Upper lobe of right lung (tissue), 1 donor: ENCODE measurements at regions not wholly inside any gene's neighbourhood (a gene's known extent, or its start where the extent isn't known, plus 50 kb on each side); places are given as distances from the start of the nearest gene placed in this dataset.
"Not testable (repeated sequence)": the region's sequence is repeated elsewhere in the genome, so short reads cannot be mapped to it uniquely, and the experiment has no call there.

ENCODE experiments used
- ATAC-seq: fragments of 200-7000 bp; cut with Tn5 transposase; one replicate; pipeline ENCODE4 v1.9.1; 2020; ENCODE audit warnings: mild to moderate bottlenecking, moderate library complexity
- DNase-seq: peaks from one replicate; pipeline ENCODE4 v3.0.0-alpha.2; 2020
- H3K27ac ChIP-seq: fragments of 200-600 bp; one replicate; pipeline ENCODE4 v1.8.0; 2022
- H3K27me3 ChIP-seq: fragments of 200-600 bp; one replicate; pipeline ENCODE4 v1.8.0; 2022; ENCODE audit warnings: mild to moderate bottlenecking
- H3K36me3 ChIP-seq: fragments of 200-600 bp; one replicate; pipeline ENCODE4 v1.8.0; 2022
- H3K4me1 ChIP-seq: fragments of 200-600 bp; one replicate; pipeline ENCODE4 v1.8.0; 2022
- H3K4me3 ChIP-seq: fragments of 200-600 bp; one replicate; pipeline ENCODE4 v1.8.0; 2022; ENCODE audit warnings: mild to moderate bottlenecking
- H3K9me3 ChIP-seq: fragments of 200-600 bp; one replicate; pipeline ENCODE4 v1.8.0; 2022
- intact Hi-C: fragments of 100-400 bp; cut with DNase I; formaldehyde crosslinking; loops from one replicate; pipeline ENCODE4 v1.11.0; 2022
- TF ChIP-seq, protein P1 (sequence below): fragments of 200-600 bp; IDR thresholded peaks from one replicate; pipeline ENCODE4 v1.8.0; 2022; ENCODE audit warnings: antibody characterized with exemption
- donor health status: DM: no; HTN: yes; CAD: no; lungs with severe emphysema.

DNA sequence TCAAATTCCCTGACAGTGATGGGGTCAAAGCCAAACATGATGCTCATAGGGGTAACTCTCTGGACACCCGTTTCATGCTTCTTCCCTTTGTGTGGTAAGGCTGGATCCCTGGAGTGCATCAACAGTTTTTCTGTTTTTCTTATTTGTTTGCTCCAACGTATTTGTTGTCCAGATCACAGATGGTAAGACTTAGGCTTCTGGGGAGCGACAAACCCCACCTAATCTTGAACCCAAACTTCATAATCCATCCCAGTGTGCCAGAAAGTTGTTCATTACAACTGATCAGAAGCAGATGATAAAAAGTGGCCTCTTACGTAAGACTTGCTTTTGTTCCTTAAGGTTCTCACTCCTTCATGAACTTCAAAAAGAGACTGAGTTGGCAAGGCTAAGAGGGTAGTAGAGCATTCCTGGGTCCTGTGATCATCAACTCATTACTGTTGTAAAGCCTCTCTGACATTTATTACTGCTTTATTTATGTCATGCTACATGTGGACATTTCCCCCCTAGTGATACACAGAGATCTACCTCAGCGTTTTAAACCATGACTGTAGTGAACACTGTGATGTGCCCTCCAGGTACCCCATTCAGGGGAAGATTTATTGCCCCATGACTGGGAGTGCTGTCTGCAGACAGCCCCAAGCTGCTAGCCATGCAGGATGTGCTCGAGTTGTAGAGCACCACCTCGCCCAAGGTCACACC lies 125.6 kb downstream of the CCDC71L start:
- no peak overlapping the region for H3K4me3 ChIP-seq
- H3K27me3 ChIP-seq = no peaks in the 10 kb centered on the region
- no peak for DNase-seq
- peak; percentile 12 for ATAC-seq
- H3K9me3 ChIP-seq = no peaks in the 10 kb centered on the region
- no peaks in the 10 kb centered on the region for H3K36me3 ChIP-seq
- H3K27ac ChIP-seq = no peak overlapping the region
- H3K4me1 ChIP-seq = no peaks in the 10 kb centered on the region
- intact Hi-C loops = no loop called here
- TF ChIP-seq, protein P1, sequence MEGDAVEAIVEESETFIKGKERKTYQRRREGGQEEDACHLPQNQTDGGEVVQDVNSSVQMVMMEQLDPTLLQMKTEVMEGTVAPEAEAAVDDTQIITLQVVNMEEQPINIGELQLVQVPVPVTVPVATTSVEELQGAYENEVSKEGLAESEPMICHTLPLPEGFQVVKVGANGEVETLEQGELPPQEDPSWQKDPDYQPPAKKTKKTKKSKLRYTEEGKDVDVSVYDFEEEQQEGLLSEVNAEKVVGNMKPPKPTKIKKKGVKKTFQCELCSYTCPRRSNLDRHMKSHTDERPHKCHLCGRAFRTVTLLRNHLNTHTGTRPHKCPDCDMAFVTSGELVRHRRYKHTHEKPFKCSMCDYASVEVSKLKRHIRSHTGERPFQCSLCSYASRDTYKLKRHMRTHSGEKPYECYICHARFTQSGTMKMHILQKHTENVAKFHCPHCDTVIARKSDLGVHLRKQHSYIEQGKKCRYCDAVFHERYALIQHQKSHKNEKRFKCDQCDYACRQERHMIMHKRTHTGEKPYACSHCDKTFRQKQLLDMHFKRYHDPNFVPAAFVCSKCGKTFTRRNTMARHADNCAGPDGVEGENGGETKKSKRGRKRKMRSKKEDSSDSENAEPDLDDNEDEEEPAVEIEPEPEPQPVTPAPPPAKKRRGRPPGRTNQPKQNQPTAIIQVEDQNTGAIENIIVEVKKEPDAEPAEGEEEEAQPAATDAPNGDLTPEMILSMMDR = no peak

DNA sequence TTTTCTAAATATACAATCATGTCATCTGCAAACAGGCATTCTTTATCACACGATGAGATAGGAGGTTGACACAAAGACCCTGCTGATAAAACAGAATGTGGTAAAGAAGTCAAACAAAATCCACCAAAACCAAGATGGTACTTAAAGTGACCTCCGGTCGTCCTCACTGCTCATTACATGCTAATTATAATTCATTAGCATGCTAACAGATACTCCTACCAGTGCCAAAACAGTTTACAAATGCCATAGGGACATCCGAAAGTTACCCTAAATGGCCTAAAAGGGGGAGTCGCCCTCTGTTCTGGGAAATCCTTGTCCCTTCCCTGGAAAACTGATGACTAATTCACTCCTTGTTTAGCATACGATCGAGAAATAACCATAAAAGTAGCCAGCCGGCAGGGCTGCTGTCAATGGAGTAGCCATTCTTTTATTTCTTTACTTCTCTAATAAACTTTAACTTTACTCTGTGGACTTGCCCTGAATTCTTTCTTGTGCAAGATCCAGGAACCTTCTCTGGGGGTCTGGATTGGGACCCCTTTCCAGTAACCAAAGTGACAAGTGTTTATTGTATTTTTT lies 126.6 kb downstream of the CCDC71L start:
- intact Hi-C loops = no loop called here

DNA sequence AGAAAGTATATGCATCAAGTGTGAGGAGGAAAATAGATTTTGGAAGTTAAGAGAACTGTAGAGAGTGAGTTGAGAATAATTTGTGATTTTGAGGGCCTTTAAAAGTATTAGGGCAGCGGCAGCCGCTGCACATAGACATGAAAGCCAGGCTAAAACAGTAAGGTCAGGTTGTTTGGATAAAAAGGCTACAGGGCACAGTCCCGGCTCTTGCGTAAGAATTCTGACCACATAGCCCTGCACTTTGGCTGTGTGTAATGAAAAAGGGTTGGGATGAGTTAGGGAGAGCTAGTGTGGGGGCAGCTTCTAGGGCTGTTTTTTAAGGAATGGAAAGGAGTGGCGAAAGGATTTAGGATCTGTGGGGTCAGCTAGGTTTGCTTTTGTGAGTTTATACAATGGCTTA lies 130.8 kb downstream of the CCDC71L start:
- H3K4me1 ChIP-seq, intact Hi-C loops, H3K36me3 ChIP-seq, H3K27ac ChIP-seq, H3K9me3 ChIP-seq, H3K4me3 ChIP-seq, ATAC-seq, H3K27me3 ChIP-seq, DNase-seq: not testable (repeated sequence)

More for the DNA sequence above, 126.6 kb downstream of the CCDC71L start:
- Histone ChIP-seq H3K27me3 (no peaks in the 10 kb centered on the region), H3K27ac (no peak overlapping the region), H3K36me3 (no peaks in the 10 kb centered on the region), H3K4me1 (no peaks in the 10 kb centered on the region), H3K9me3 (no peaks in the 10 kb centered on the region), H3K4me3 (no peak overlapping the region)
- TF ChIP-seq, protein P1 = no peak
- ATAC-seq (peak; percentile 29), DNase-seq (no peak)

DNA sequence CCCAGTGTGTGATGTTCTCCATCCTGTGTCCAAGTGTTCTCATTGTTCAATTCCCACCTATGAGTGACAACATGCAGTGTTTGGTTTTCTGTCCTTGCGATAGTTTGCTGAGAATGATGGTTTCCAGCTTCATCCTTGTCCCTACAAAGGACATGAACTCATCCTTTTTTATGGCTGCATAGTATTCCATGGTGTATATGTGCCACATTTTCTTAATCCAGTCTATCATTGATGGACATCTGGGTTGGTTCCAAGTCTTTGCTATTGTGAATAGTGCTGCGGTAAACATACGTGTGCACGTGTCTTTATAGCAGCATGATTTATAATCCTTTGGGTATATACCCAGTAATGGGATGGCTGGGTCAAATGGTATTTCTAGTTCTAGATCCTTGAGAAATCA lies 134.3 kb downstream of the CCDC71L start:
- DNase-seq, H3K36me3 ChIP-seq, H3K27me3 ChIP-seq, ATAC-seq, intact Hi-C loops, H3K4me1 ChIP-seq, H3K4me3 ChIP-seq, H3K27ac ChIP-seq, H3K9me3 ChIP-seq: not testable (repeated sequence)

DNA sequence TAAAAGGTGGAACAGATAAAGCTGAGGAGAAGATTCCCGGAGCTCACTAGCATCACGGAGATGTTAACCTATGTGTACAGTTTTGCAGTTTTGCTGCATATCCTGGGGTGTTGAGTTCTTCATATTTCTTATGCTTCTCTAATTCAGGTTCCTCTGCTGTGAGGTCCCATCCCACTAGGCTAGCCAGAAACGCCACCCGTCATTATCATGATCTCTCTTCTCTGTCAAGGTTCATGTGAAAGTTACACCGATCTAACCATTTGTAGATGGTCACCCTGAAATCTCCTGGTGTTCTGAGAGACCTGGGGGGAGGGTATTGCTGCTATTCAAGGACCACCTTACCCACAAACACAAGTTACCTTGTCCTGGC lies 136.3 kb downstream of the CCDC71L start:
- intact Hi-C loops = no loop called here
- Histone ChIP-seq H3K27ac (no peak overlapping the region), H3K9me3 (no peaks in the 10 kb centered on the region), H3K4me3 (no peak overlapping the region), H3K36me3 (no peaks in the 10 kb centered on the region), H3K27me3 (no peaks in the 10 kb centered on the region), H3K4me1 (no peaks in the 10 kb centered on the region)
- ATAC-seq = no peak
- TF ChIP-seq, protein P1 = no peak
- DNase-seq = no peak

DNA sequence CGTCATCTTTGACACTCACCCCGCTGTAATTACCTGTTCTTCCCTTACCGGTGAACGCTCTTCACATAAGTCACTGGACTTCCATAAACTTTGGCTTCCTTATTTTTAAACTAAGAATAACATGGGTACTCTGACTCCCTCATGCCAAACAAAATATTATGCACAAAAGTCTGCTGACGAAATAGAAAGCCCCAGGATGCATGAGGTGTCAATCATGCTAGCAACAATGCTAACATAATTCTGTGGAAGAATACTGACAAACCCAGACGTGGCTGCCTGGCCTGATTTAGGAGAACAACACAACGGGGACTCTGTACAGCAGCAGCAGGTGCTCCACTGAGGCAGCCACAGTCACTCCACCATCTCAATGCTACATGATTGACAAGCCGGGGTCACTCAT lies 137.5 kb downstream of the CCDC71L start:
- ATAC-seq (no peak), DNase-seq (no peak)
- Histone ChIP-seq H3K27me3 (no peaks in the 10 kb centered on the region), H3K36me3 (no peaks in the 10 kb centered on the region), H3K4me3 (no peak overlapping the region), H3K9me3 (no peaks in the 10 kb centered on the region), H3K27ac (no peak overlapping the region), H3K4me1 (no peaks in the 10 kb centered on the region)
- TF ChIP-seq, protein P1 = no peak
- intact Hi-C loops = no loop called here
